ENCODE measurements at regions not wholly inside any gene's neighbourhood (a gene's known extent, or its start where the extent isn't known, plus 50 kb on each side); places are given as distances from the start of the nearest gene placed in this dataset.
"Not testable (repeated sequence)": the region's sequence is repeated elsewhere in the genome, so short reads cannot be mapped to it uniquely, and the experiment has no call there.

DNA sequence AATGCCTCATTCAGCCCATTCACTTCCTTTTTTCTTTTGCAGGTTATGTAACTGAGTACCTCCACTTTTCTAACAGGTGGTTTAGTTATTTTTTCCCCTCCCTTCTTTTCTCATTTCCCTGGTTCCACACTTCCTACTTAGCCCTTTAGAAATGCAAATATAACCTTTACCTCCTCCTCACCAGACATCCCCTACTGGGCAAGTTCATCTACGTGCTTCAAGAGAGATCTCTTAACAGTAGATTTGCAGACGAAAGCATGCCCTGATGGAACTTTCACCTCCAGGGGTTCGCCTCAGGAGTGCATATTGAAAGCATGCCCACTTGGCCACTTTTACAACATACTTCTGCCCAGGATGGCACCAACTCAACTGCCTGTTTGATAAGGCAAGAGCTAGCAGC is 314.1 kb upstream of the LRRC3B start:
- Mint-ChIP-seq H3K9me3 (no peaks in the 10 kb centered on the region), H3K4me1 (peaks cover 3% of the 10 kb centered on the region), H3K27me3 (ENCODE audit: insufficient read depth, low read depth) (peaks cover 3% of the 10 kb centered on the region), H3K4me3 (no peak overlapping the region), H3K27ac (no peak overlapping the region), H3K36me3 (no peaks in the 10 kb centered on the region)
- Histone ChIP-seq H3K79me2 (ENCODE audit: low read depth) (no peaks in the 10 kb centered on the region), H2AFZ (replicated peaks) (no peak overlapping the region), H3K4me3 (no peak overlapping the region), H3K9ac (no peak overlapping the region), H3K4me1 (no peaks in the 10 kb centered on the region), H3K36me3 (no peaks in the 10 kb centered on the region), H3K9me3 (ENCODE audit: low read depth) (no peaks in the 10 kb centered on the region), H3K27me3 (no peaks in the 10 kb centered on the region), H3K27ac (no peak overlapping the region), H3K4me2 (no peak overlapping the region), H4K20me1 (ENCODE audit: low read depth) (no peaks in the 10 kb centered on the region), H3F3A (ENCODE audit: low read depth) (no peaks in the 10 kb centered on the region)
- TF ChIP-seq EZH2 (IDR thresholded peaks at IDR 0.05) (no peak), EZH2phosphoT487 (IDR thresholded peaks at IDR 0.05) (no peak)
- TF ChIP-seq, protein P1, sequence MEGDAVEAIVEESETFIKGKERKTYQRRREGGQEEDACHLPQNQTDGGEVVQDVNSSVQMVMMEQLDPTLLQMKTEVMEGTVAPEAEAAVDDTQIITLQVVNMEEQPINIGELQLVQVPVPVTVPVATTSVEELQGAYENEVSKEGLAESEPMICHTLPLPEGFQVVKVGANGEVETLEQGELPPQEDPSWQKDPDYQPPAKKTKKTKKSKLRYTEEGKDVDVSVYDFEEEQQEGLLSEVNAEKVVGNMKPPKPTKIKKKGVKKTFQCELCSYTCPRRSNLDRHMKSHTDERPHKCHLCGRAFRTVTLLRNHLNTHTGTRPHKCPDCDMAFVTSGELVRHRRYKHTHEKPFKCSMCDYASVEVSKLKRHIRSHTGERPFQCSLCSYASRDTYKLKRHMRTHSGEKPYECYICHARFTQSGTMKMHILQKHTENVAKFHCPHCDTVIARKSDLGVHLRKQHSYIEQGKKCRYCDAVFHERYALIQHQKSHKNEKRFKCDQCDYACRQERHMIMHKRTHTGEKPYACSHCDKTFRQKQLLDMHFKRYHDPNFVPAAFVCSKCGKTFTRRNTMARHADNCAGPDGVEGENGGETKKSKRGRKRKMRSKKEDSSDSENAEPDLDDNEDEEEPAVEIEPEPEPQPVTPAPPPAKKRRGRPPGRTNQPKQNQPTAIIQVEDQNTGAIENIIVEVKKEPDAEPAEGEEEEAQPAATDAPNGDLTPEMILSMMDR (IDR thresholded peaks at IDR 0.05), result no peak
- no peak for DNase-seq (ENCODE audit: low spot score)

DNA sequence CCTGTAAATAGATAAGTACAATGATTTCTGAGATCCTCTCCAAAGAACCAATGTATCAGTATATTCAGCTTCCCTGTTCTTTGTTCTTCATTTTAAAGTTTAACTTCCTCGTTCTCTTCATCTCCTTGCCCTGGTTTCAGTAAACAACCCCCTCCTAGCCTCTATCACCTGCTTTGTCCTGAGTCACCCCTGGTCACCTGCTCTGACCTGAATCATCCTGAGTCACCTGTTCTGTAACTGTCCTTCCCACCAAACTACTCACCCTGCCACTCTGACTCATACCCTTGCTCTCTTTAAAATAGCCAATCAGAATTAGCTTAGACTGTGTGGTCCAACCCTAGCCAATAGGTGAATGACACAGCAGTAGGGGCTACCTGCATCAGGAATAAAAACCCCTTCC is 313.0 kb upstream of the LRRC3B start:
- not testable (repeated sequence) for H3F3A ChIP-seq (ENCODE audit: low read depth); H3K79me2 ChIP-seq (ENCODE audit: low read depth); H3K9me3 ChIP-seq (ENCODE audit: low read depth); H3K27me3 Mint-ChIP-seq (ENCODE audit: insufficient read depth, low read depth); H3K36me3 Mint-ChIP-seq; H3K27ac Mint-ChIP-seq; H3K27me3 ChIP-seq; H3K4me3 Mint-ChIP-seq; H3K9ac ChIP-seq; H3K27ac ChIP-seq; H3K4me1 ChIP-seq; H3K36me3 ChIP-seq; H2AFZ ChIP-seq (replicated peaks); H3K4me1 Mint-ChIP-seq; DNase-seq (ENCODE audit: low spot score); H3K9me3 Mint-ChIP-seq; H3K4me3 ChIP-seq; H3K4me2 ChIP-seq; H4K20me1 ChIP-seq (ENCODE audit: low read depth)

DNA sequence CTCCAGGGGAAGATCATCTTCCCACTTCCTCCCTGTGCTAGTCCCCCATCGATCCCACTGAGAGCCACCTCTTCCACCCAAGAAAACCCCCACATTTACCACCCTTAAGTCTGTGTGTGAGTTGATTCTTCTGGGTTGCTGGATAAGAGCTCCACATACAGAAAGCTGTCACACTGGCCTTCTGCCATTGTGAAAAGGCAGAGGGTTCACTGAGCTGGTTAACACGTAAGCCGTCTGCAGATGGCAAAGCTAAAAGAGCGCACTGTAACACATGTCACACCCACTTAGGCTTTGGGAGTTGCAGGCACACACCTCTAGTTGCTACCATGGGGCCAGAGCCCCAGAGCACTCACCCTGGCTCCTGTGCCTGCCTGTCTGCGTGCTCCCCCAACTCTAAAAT is 309.8 kb upstream of the LRRC3B start:
- no peak overlapping the region for H2AFZ ChIP-seq (replicated peaks)
- no peaks in the 10 kb centered on the region for H3K4me1 Mint-ChIP-seq
- no peaks in the 10 kb centered on the region for H3K27me3 ChIP-seq
- H3K4me3 Mint-ChIP-seq, result no peak overlapping the region
- no peak for DNase-seq (ENCODE audit: low spot score)
- H3K9me3 Mint-ChIP-seq, result peaks cover 9% of the 10 kb centered on the region
- no peak overlapping the region for H3K9ac ChIP-seq
- H3K36me3 Mint-ChIP-seq, result no peaks in the 10 kb centered on the region
- H3K4me2 ChIP-seq, result no peak overlapping the region
- H3F3A ChIP-seq (ENCODE audit: low read depth), result no peaks in the 10 kb centered on the region
- H3K9me3 ChIP-seq (ENCODE audit: low read depth), result peaks cover 5% of the 10 kb centered on the region
- H3K27ac ChIP-seq, result no peak overlapping the region
- H4K20me1 ChIP-seq (ENCODE audit: low read depth), result no peaks in the 10 kb centered on the region
- no peaks in the 10 kb centered on the region for H3K36me3 ChIP-seq
- TF ChIP-seq, protein P1 (IDR thresholded peaks at IDR 0.05), result no peak
- TF ChIP-seq EZH2phosphoT487 (IDR thresholded peaks at IDR 0.05) (no peak), EZH2 (IDR thresholded peaks at IDR 0.05) (no peak)
- no peaks in the 10 kb centered on the region for H3K27me3 Mint-ChIP-seq (ENCODE audit: insufficient read depth, low read depth)
- no peaks in the 10 kb centered on the region for H3K4me1 ChIP-seq
- no peak overlapping the region for H3K4me3 ChIP-seq
- H3K27ac Mint-ChIP-seq, result no peak overlapping the region
- no peaks in the 10 kb centered on the region for H3K79me2 ChIP-seq (ENCODE audit: low read depth)

DNA sequence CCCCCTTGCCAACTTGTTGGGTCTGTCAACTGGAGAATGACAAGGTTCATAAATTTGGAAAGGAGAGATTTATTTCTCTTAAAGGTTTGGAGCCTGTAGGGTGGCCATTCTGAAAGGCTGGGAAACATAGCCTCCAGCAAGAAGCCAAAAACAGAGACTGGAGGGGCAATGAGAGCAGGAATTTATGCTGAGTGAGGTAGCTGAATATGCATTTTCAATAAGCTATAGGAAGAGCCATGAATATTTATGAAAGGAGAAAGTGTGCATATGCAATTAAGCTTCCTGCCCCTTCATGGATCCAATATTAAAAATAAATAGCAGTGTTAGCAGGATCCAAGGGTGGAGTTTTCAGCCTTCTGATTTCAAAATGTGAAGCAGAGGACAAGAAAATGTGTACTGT is 306.1 kb upstream of the LRRC3B start:
- H3K27me3 Mint-ChIP-seq (ENCODE audit: insufficient read depth, low read depth), result no peaks in the 10 kb centered on the region
- no peak overlapping the region for H3K4me2 ChIP-seq
- TF ChIP-seq, protein P1 (IDR thresholded peaks at IDR 0.05), result no peak
- TF ChIP-seq EZH2phosphoT487 (IDR thresholded peaks at IDR 0.05), result no peak
- TF ChIP-seq EZH2 (IDR thresholded peaks at IDR 0.05), result no peak
- H3K79me2 ChIP-seq (ENCODE audit: low read depth), result no peaks in the 10 kb centered on the region
- no peaks in the 10 kb centered on the region for H3K36me3 Mint-ChIP-seq
- no peak overlapping the region for H3K27ac Mint-ChIP-seq
- no peaks in the 10 kb centered on the region for H3K4me1 ChIP-seq
- no peak for DNase-seq (ENCODE audit: low spot score)
- H4K20me1 ChIP-seq (ENCODE audit: low read depth), result no peaks in the 10 kb centered on the region
- no peak overlapping the region for H2AFZ ChIP-seq (replicated peaks)
- peaks cover 9% of the 10 kb centered on the region for H3K9me3 Mint-ChIP-seq
- no peaks in the 10 kb centered on the region for H3K27me3 ChIP-seq
- H3F3A ChIP-seq (ENCODE audit: low read depth), result no peaks in the 10 kb centered on the region
- no peaks in the 10 kb centered on the region for H3K36me3 ChIP-seq
- no peaks in the 10 kb centered on the region for H3K4me1 Mint-ChIP-seq
- H3K4me3 Mint-ChIP-seq, result no peak overlapping the region
- H3K9ac ChIP-seq, result no peak overlapping the region
- H3K27ac ChIP-seq, result no peak overlapping the region
- peaks cover 5% of the 10 kb centered on the region for H3K9me3 ChIP-seq (ENCODE audit: low read depth)
- no peak overlapping the region for H3K4me3 ChIP-seq

DNA sequence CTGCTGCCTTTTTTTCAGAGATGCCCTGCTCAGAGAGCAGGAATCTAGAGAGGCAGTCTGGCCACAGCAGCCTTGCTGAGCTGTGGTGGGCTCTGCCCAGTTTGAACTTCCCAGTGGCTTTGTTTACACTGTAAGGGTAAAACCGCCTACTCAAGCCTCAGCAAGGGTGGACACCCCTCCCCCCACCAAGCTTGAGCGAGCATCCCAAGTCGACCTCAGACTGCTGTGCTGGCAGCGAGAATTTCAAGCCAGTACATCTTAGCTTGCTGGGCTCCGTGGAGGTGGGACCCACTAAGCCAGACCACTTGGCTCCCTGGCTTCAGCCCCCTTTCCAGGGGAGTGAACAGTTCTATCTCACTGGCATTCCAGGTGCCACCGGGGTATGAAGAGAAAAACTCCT is 298.8 kb upstream of the LRRC3B start:
- DNase-seq (ENCODE audit: low spot score); H3K9me3 Mint-ChIP-seq; H3K36me3 ChIP-seq; H3K4me1 ChIP-seq; H3K9me3 ChIP-seq (ENCODE audit: low read depth); H3K4me2 ChIP-seq; H3K4me3 Mint-ChIP-seq; H3K27ac Mint-ChIP-seq; H3K79me2 ChIP-seq (ENCODE audit: low read depth); H2AFZ ChIP-seq (replicated peaks); H3F3A ChIP-seq (ENCODE audit: low read depth); H3K27me3 Mint-ChIP-seq (ENCODE audit: insufficient read depth, low read depth); H3K4me3 ChIP-seq; H3K36me3 Mint-ChIP-seq; H3K4me1 Mint-ChIP-seq; H4K20me1 ChIP-seq (ENCODE audit: low read depth); H3K9ac ChIP-seq; H3K27me3 ChIP-seq; H3K27ac ChIP-seq: not testable (repeated sequence)
